ENCODE measurements at regions not wholly inside any gene's neighbourhood (a gene's known extent, or its start where the extent isn't known, plus 50 kb on each side); places are given as distances from the start of the nearest gene placed in this dataset.
"Not testable (repeated sequence)": the region's sequence is repeated elsewhere in the genome, so short reads cannot be mapped to it uniquely, and the experiment has no call there.

DNA sequence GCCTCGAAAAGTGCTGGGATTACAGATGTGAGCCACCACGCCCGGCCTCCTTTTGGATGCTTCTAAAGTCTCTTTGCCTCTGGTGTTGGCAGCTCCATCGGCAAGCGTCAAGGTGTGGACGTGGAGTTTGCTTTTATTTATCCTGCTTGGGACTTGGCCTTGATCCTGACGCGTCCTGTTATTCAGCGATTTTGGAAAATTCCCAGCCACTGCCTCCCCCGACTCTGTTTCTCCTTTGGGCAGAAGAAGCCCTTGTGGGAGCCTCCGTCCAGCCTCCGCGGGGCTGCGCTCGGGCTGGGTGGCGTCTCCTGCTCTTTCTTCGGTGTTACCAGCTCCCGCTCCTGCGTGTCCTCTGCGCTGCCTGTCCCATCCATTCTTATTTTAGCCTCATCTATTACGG, 151.7 kb downstream of the TMEM121 start:
- not testable (repeated sequence) for DNase-seq (ENCODE audit: low spot score)

DNA sequence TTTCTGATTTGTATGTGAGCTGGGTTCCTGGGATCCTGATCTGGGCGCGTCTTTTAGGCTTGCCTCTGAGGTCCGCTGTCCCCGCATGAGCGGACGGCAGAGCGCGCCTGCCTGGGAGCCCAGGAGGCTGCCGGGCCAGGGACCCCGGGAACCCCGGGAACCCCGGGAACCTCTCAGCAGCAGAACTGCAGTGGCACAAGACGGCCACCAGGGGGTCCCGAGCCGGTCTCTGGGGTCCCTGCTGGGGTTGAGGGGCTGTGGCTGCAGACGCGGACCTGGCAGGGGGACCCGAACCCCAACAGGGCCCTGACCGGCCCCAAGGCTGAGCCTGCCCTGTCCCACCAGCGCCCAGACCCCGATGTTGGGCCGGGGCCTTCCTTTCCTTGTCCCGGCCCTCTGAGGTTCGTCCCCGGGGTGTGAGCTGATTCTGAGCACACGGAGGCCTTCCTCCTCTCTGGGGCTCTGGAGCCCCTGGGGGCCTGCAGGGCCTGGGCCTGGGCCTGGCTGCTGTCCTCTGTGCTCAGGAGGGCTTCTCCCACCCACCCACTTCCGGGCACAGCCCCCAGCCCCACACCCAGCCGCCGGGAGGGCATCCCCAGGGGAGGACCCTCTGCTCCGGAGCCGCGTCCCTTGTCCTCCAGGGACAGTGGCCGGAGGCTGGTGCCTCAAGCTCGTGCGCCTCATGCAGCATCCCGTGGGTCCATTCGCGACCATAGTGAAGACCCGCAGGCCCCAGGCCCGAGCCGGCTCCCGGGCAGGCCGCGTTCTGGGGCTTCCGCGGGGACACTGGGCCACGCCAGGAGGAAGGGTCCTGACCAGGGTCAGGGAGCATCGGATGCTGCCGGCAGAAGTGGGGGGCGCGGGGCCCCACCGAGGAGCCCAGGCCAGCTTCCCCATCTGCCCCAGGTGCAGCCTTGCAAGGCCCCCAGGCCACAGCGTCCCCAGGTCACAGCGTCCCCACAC, 152.9 kb downstream of the TMEM121 start:
- not testable (repeated sequence) for DNase-seq (ENCODE audit: low spot score)

DNA sequence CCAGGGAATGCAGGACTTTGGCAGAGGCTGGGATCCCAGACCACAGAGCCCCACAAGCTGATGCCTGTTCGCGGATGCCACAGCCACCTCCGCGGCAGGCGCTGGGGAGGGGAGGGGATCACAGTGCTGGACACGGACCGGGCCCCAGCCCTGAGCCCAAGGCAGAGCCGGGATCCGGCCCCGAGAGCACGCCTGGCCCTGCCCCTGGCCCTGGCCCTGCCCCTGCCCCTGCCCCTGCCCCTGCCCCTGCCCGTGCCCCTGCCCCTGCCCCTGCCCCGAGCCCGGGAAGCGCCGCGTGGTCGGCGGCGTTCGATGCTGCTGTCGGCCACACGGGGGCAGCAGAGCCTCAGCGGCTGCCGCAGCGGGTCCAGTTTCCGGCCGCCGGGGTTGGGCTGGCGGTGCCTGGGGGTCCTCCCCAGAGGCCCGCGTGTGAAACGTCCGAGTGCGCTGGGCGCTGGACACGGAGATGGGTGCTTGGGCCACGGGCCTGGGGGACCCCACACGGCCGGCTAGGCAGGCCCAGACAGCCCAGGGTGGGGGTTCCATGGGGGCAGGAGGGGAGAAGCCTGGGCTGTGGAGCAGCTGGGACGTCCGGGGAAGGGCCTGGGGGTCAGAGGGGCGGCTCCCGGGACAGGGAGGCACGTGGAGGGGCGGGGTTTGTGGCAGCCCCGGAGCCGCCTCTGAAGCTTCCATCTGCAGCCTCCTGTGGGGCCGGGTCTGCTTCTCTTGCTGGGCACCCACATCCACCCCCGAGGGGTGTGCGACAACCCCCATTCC, 153.8 kb downstream of the TMEM121 start:
- DNase-seq (ENCODE audit: low spot score): not testable (repeated sequence)

DNA sequence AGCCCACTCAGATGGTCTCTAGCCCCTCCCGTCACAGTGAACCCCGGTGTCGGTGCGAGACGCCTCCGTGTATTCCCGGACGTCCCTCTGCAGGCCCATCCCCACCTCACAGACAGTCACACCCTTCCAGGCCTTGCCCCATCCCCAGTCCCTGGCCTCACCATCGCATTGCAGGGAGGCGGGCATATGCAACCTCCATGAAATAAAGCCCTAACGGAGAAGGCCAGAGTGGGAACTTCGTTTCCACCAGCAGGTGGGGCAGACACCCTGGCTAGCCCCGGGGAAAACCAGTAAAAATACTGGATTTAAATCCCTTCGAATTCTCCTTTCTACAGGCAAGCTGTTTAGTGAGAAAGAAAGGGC, 154.3 kb downstream of the TMEM121 start:
- not testable (repeated sequence) for DNase-seq (ENCODE audit: low spot score)

DNA sequence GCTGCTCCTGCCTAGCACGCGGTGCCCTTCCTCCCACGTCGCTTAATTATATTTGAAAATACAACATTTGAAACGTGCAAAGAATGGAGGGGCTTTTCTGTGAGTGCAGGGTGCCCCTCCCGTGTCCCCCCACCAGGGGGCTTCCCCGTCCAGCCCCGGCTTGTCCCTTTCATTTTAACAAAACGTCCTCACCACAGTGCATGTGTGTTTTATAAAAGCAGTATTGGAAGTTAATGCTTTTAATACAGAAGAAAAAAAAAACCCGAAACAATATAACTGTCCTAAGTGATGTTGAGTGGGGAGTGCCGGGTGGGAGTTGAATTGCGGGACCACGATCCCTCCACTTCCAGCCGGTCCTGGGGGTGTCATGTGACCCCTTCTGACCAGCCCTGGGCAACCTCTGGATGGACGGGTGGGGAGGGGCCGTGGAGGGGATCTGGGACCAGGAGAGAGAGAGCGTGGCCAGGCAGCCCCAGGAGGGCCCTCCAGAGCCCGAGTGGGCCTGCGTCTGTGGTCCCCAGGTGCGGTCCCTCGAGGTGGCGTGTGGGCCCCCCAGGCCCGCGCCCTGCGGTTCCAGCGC, 155.3 kb downstream of the TMEM121 start:
- not testable (repeated sequence) for DNase-seq (ENCODE audit: low spot score)

DNA sequence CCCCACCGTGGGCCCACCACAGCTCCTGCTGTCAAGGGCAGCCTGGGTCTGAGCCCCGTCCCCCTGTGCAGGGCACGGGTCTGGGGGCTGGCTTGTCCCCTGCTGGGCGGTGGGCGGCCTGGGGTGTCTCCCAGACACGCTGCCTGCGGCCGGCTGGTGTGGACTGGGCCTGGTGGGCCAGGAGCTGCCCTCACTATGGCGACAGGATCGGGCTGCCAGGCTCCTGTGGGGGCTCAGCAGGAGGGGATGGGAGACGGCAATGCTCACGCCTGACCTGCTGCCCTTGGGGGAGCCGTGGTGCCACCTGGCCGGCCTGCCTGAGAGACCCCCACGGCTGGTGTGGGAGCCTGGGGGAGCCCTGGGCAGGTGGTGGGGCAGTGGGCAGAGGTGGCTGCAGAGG, 156.1 kb downstream of the TMEM121 start:
- not testable (repeated sequence) for DNase-seq (ENCODE audit: low spot score)

DNA sequence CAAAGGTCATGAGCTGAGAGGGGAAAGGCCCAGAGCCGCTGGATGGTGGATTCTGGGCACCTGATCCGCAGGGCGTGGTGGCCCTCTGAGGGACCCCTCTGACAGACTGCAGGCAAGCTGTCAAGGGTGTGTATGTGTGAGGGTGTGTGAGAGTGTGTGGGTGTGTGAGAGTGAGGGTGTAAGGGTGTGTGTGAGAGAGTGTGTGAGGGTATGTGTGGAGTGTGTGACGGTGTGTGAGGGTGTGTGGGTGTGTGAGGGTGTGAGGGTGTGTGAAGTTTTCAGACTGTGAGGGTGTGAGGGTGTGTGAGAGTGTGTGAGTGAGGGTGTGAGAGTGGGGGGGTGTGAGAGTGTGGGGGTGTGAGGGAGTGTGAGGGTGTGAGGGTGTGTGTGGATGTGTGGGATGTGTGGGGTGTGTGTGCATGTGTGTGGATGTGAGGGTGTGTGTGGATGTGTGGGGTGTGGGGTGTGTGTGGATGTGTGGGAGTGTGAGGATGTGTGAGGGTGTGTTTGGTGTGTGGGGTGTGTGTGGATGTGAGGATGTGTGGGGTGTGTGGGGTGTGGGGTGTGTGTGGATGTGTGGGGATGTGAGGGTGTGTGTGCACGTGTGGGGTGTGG, 156.7 kb downstream of the TMEM121 start:
- DNase-seq (ENCODE audit: low spot score): no peak

DNA sequence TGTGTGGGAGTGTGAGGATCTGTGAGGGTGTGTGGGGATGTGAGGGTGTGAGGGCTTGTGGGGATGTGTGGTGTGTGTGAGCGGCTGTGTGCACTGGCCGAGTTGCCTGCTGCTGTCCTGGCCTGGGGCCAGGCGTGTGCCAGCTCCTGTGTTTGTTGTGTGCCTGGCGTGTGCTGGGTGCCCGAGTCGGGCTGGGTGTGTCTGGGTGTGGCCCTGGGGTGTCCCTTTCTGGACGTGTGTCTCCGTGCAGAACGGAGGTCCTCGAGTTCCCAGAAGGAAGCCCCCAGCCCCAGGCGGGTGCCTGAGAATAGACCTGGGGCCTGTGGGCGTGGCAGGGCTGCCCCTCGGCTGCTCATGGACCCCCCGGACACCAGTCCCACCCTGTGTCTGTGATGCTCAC, 157.7 kb downstream of the TMEM121 start:
- not testable (repeated sequence) for DNase-seq (ENCODE audit: low spot score)

DNA sequence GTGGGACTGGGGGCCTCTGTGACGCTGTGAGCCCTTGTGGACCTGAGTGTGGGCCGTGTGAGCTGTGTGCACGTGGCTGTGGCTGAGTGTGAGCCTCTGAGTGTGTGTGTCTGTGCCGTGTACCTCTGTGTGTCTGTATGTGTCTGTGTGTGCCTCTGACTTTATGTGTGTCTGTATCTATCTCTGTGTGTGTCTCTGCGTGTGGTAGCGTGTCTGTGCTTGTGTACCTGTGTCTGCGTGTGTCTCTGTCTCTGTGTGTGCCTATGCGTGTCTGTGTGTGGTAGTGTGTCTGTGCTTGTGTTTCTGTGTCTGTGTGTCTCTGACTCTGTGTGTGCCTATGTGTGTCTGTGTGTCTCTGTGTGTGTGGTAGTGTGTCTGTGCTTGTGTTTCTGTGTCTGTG, 158.2 kb downstream of the TMEM121 start:
- not testable (repeated sequence) for DNase-seq (ENCODE audit: low spot score)

DNA sequence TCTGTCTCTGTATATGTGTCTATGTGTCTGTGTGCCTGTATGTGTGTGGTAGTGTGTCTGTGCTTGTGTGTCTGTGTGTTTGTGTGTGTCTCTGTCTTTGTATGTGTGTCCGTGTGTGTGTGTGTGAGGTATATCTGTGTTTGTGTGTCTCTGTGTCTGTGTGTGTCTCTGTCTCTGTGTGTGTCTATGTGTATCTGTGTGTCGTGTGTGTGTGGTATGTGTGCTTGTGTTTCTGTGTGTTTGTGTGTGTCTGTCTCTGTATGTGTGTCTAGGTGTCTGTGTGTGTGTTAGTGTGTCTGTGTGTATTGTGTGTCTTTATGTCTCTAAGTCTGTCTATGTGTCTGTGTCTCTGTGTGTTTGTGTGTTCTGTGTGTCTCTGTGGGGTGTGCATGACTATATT, 158.6 kb downstream of the TMEM121 start:
- no peak for DNase-seq (ENCODE audit: low spot score)

DNA sequence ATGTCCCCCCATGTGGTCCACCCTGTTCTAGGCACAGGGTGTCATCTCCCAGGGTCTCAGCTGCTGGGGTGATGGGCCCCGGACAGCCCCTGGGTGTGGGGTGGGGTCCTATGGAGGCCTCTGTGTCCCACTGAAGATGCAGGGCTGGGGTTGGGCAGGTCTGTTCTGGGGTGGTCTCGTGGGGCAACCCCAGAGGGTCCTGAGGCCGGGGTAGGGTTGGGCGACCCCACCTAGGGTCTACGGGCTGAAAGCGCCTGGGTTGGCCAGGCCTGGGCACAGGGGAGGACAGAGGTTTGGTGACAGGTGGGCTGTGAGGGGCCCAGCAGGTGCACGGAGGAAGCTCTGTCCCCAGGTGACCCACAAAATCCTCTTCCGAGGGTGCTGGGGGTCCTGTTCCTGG, 159.2 kb downstream of the TMEM121 start:
- not testable (repeated sequence) for DNase-seq (ENCODE audit: low spot score)

DNA sequence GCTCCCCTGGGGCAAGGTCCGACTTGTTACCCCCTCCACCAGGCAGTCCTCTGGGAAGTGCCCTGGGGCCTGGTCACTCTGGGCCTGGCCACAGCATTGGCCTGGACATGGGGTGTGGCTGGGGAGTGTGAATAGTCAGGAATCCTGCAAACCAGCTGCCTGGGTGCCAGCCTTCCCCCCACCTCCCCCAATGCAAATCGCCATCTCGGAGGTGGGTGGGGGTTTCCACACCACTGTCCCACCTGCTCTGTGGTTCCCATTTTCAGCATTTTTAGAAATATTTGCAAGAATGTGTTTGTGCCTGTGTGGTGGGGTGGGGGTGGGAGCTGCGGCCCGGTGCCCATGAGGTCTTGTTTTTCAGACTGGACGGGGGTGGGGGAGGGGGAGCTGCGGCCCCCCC, 159.7 kb downstream of the TMEM121 start:
- not testable (repeated sequence) for DNase-seq (ENCODE audit: low spot score)

DNA sequence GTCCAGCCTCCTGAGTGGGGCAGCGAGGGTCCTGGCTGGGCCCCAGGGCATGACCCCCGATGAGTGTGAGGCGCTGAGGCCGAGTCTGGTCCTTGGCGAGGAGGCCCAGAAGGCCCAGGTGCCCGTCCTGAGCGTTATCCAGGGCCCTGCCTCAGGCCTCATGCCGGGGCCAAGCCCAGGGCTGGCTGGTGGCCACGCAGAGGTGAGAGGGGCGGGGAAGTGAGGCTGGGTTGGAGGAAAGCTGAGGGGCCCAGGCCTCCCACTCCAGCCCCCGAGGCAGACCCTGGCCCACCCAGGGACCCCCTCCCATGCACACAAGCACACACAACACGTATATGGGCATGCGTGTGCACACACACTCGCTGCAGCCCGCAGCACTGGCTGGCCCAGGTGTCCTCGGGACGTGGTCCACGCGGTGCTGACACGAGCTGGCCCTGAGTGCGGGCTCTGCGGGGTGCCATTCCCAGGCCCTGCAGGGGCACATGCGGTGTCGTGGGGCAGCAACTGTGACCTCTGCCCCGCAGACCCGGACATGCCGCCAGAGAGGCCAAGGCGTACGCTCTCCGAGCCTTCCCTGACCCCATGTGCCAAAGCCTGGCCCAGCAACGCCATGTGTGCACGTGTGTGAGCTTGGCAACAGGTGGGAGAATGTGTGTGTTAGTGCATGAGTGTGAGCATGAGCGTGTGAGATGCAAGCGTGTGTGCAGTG, 160.2 kb downstream of the TMEM121 start:
- not testable (repeated sequence) for DNase-seq (ENCODE audit: low spot score)

DNA sequence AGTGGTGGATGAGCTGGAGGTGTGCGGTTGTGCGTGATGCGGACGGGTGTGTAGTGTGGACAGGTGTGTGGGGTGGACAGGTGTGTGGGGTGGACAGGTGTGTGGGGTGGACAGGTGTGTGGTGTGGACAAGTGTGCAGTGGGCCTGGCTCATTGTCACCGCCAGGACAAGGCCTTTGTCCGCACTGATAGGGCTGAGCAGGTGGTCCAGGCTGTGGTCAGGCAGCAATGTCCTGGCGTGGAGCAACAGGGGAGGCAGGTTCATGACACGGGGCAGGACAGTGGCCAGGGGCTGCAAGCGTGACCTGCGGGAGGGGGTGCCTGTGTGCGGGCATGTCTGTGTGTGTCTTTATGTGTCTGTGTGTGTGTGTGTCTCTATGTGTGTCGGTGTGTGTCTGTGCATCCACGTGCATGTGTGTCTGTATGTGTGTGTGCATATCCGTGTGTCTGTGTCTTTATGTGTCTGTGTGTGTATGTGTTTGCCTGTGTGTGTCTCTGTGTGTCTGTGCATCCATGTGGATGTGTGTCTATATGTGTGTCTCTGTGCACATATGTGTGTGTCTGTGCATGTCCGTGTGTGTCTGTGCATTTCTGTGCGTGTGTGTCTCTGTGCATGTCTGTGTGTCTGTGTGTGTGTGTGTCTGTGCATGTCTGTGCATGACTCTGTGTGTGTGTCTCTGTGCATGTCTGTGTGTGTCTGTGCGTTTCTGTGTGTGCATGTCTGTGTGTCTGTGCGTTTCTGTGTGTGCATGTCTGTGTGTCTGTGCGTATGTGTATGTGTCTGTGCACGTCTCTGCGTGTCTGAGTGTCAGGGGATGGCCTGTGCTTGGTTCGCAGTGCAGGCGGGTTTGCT, 161.0 kb downstream of the TMEM121 start:
- DNase-seq (ENCODE audit: low spot score): not testable (repeated sequence)

DNA sequence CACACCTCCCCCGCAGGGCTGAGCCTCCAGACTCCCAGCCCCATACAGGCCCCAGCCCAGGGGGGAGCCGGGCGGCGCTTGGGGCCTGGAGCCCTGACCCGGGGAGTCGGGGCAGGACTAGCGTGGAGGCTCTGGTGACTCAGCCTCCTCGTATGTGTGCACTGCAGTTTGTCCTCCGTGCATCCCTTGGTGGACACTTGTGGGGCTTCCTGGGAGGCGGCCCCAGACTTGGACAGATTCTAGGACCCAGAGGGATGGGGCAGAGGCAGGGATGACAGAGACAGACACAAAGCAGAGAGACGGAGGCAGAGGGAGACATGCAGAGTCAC, 161.6 kb downstream of the TMEM121 start:
- not testable (repeated sequence) for DNase-seq (ENCODE audit: low spot score)

DNA sequence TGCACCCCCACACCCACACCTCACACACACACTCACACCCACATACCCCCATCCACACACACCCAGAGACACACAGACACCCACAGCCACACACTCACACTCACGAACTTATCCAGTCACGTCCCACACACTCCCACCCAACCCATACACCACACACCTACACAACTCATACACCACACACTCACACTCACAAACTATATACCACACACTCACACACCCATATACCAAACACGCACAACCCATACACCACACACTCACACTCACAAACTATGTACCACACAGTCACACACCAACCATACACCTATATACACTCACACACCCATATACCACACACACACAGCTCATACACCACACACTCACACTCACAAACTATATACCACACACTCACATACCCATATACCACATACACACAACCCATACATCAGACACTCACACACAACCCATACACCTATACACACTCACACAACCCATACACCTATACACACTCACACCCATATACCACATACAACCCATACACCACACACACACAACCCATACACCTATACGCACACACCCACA, 162.4 kb downstream of the TMEM121 start:
- DNase-seq (ENCODE audit: low spot score): not testable (repeated sequence)

DNA sequence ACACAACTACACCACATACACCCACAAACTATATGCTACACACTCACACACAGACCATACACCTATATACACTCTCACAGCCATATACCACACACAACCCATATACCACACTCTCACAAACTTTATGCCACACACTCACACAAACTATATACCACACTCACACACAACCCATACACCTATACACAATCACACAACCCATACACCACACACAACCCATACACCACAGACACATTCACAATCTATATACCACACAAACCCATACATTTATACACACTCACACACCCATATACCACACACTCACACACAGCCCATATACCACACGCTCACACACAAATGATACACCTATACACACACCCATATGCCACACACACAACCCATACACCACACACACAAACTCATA, 163.3 kb downstream of the TMEM121 start:
- DNase-seq (ENCODE audit: low spot score): no peak

DNA sequence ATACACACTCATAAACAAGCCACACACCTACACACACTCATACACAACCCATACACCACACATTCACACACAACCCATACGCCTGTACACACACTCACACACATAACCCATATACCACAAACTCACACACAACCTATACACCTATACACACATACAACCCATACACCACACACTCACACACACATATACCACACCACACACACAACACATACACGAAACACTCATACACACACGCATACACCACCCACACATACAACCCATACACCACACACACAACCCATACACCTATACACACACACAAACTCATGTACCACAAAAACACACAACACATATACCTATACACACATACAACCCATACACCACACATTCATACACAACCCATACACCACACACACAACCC, 164.3 kb downstream of the TMEM121 start:
- DNase-seq (ENCODE audit: low spot score): no peak

DNA sequence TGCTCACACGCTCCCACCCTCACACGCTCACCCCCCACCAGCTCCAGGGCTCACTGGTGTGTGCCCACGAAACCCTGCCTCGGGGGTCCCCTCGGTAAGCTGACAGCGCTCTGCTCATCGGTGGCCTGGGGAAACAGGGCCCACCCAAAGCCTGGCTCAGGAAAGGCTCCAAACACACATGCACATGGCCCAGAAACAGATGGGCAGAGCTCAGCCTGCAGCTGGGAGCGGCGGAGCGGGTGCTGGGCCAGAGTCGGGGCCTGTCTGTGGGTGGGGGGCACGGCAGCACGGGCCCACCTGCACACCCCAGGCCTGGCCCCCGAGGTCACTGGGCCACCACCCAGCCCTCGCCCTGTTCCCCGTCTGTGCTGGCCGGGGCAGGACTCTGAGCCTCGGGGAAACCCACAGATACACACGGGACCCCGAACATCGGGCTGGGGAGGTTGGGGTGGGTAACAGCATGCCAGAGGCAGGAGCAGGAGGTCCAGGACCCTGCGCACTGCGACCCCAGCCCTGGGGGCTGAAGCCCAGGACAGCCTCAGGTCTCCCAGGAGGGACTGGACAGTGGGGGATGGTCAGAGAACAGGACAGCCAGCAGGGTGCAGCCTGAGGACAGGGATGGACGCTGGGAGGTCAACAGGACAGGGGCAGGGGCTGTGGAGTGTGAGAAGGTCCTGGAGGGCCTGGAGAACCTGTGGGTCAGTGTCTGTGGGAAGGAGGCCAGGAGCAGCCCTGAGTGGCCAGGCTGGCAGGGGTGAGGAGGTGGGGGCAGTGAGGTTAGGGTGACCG, 165.1 kb downstream of the TMEM121 start:
- DNase-seq (ENCODE audit: low spot score): not testable (repeated sequence)

All from left forelimb (tissue), 1 donor.